ENCODE measurements at regions not wholly inside any gene's neighbourhood (a gene's known extent, or its start where the extent isn't known, plus 50 kb on each side); places are given as distances from the start of the nearest gene placed in this dataset.

GRCh38 chr20:40449974-40450616 is 238.9 kb downstream of the MAFB start:
- no peaks in the 10 kb centered on the region for H3K9me3 Mint-ChIP-seq (ENCODE audit: low read depth)
- H3K4me1 Mint-ChIP-seq (ENCODE audit: low read depth) = no peaks in the 10 kb centered on the region
- no peak for TF ChIP-seq CTCF (IDR thresholded peaks at IDR 0.05; ENCODE audit: unreplicated experiment)
- H3K27ac Mint-ChIP-seq = no peak overlapping the region
- H3K27me3 Mint-ChIP-seq = peaks cover 3% of the 10 kb centered on the region
- DNase-seq (ENCODE audit: low spot score, unreplicated experiment) = no peak
- H3K36me3 Mint-ChIP-seq (ENCODE audit: insufficient read depth) = no peaks in the 10 kb centered on the region
- H3K4me3 Mint-ChIP-seq (ENCODE audit: low read depth) = no peak overlapping the region

- Mint-ChIP-seq H3K27ac (no peak overlapping the region), H3K4me3 (ENCODE audit: low read depth) (no peak overlapping the region), H3K9me3 (ENCODE audit: low read depth) (no peaks in the 10 kb centered on the region), H3K4me1 (ENCODE audit: low read depth) (no peaks in the 10 kb centered on the region), H3K27me3 (peaks cover 3% of the 10 kb centered on the region), H3K36me3 (ENCODE audit: insufficient read depth) (no peaks in the 10 kb centered on the region)
- no peak for DNase-seq (ENCODE audit: low spot score, unreplicated experiment)
- TF ChIP-seq CTCF (IDR thresholded peaks at IDR 0.05; ENCODE audit: unreplicated experiment) = no peak
Observed at GRCh38 chr20:40449144-40449690, 239.8 kb downstream of the MAFB start.

DNA sequence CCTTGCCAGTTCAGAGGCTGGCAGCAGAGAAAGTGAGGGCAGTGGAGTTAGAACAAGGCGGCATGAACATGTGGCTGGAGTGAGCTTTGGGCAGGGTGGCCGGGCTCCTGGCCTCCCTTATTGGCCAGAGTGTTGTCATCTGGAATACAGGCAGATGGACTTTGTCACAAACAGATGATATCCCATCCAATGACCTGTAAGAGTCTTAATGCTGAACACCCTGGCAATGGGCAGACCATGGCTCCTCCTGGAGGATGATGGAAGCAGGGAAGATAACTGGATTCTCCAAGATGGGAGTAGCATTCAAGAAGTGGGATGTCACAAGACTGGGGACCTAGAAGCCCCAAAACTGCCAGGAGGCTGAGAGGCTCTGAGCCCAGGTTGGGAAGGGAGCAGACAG is 242.1 kb downstream of the MAFB start:
- no peak for TF ChIP-seq CTCF (IDR thresholded peaks at IDR 0.05; ENCODE audit: unreplicated experiment)
- Mint-ChIP-seq H3K27me3 (peaks cover 14% of the 10 kb centered on the region), H3K36me3 (ENCODE audit: insufficient read depth) (no peaks in the 10 kb centered on the region), H3K9me3 (ENCODE audit: low read depth) (no peaks in the 10 kb centered on the region), H3K4me1 (ENCODE audit: low read depth) (no peaks in the 10 kb centered on the region), H3K4me3 (ENCODE audit: low read depth) (no peak overlapping the region), H3K27ac (no peak overlapping the region)
- no peak for DNase-seq (ENCODE audit: low spot score, unreplicated experiment)

GRCh38 chr20:40444516-40444915 is 244.5 kb downstream of the MAFB start:
- Mint-ChIP-seq H3K4me3 (ENCODE audit: low read depth) (no peak overlapping the region), H3K36me3 (ENCODE audit: insufficient read depth) (no peaks in the 10 kb centered on the region), H3K4me1 (ENCODE audit: low read depth) (no peaks in the 10 kb centered on the region), H3K27me3 (peaks cover 12% of the 10 kb centered on the region), H3K27ac (no peak overlapping the region), H3K9me3 (ENCODE audit: low read depth) (no peaks in the 10 kb centered on the region)
- DNase-seq (ENCODE audit: low spot score, unreplicated experiment) = no peak
- TF ChIP-seq CTCF (IDR thresholded peaks at IDR 0.05; ENCODE audit: unreplicated experiment) = no peak

- no peak for TF ChIP-seq CTCF (IDR thresholded peaks at IDR 0.05; ENCODE audit: unreplicated experiment)
- no peak for DNase-seq (ENCODE audit: low spot score, unreplicated experiment)
- H3K36me3 Mint-ChIP-seq (ENCODE audit: insufficient read depth) = no peaks in the 10 kb centered on the region
- no peak overlapping the region for H3K27ac Mint-ChIP-seq
- H3K4me1 Mint-ChIP-seq (ENCODE audit: low read depth) = no peaks in the 10 kb centered on the region
- H3K27me3 Mint-ChIP-seq = peaks cover 12% of the 10 kb centered on the region
- H3K9me3 Mint-ChIP-seq (ENCODE audit: low read depth) = no peaks in the 10 kb centered on the region
- H3K4me3 Mint-ChIP-seq (ENCODE audit: low read depth) = no peak overlapping the region
Observed at GRCh38 chr20:40443753-40444152, 245.3 kb downstream of the MAFB start.

Data from progenitor cell of endocrine pancreas (in vitro differentiated cells).